ENCODE measurements at regions not wholly inside any gene's neighbourhood (a gene's known extent, or its start where the extent isn't known, plus 50 kb on each side); places are given as distances from the start of the nearest gene placed in this dataset.

DNA sequence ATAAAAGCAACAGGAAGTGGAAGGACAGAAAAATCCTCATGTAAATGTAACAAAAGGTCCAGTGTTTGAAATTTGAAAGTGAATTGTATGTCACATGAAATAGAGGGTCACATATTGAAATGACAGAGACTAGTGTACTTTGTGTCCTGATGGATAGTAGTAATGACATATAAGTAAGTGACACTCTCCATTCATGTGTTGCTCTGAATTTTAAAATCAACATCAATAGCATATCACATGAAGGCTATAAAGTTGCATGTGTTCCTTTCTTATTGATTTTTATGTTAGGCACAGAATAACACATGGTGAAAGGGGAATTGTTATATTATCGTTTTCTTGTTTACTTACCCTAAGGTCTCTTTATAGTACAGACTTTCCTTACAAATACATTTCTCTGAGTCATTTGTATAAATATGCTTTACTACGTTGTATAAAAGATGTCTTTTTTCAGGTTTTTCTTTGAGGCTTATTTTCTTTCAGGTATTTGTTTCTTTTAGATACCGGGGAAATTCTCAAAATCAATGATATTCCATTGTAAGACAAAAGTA lies 104.6 kb upstream of the CACNA2D1 start:
- TF ChIP-seq POLR2A (IDR thresholded peaks at IDR 0.05; ENCODE audit: low read depth, low read length), result no peak
- TF ChIP-seq ZBED1 (IDR thresholded peaks at IDR 0.05; ENCODE audit: borderline replicate concordance), result no peak
